AML-193 (cell line): ENCODE measurements at regions not wholly inside any gene's neighbourhood (a gene's known extent, or its start where the extent isn't known, plus 50 kb on each side); places are given as distances from the start of the nearest gene placed in this dataset.

Source experiments
- DNase-seq, 2 experiments: peaks; one replicate each; lab custom pipeline; 2025; lab: John Stamatoyannopoulos, UW

GRCh38 chr18:73787316-73787715 lies 360.3 kb downstream of the FBXO15 start:
- DNase-seq, result no peak

- DNase-seq, result no peak
Observed at GRCh38 chr18:73785300-73785699, 362.3 kb downstream of the FBXO15 start.

GRCh38 chr18:73784853-73785252 lies 362.8 kb downstream of the FBXO15 start:
- no peak for DNase-seq

DNA sequence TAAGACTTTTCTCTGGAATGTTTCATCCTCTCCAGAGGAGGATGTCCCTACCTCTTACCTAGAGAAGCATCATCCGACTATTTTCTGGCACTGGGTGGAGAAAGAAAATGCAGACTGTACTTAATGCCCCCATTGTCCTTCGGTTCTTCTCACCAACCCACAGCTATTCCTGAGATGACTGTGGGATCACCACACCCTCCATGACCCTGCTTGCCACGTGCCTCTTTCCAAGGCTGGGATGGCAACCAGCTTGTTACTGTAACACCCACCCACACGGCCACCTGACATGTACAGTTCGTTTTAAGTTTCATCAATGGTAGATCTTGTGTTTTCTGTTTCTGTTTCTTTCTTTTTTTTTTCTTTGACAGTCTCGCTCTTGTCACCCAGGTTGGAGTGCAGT lies 365.2 kb downstream of the FBXO15 start:
- DNase-seq, result no peak

- no peak for DNase-seq
Observed at GRCh38 chr18:73780218-73780617, 367.4 kb downstream of the FBXO15 start.

DNA sequence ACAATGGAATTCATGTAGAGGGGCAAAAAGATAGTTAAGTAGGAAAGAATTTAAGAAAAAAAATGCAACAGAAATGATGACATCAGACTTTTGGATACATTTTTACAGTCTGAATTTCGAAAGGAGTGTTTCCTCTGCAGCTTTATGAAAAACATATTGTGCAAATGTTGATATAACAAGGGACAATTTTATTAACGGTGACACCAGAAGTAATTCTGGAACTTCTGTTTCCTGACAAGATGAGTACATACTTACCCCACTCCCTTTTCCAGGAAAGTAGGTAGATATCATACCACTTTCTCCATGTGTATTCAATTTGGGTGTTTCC lies 369.6 kb downstream of the FBXO15 start:
- no peak for DNase-seq

DNA sequence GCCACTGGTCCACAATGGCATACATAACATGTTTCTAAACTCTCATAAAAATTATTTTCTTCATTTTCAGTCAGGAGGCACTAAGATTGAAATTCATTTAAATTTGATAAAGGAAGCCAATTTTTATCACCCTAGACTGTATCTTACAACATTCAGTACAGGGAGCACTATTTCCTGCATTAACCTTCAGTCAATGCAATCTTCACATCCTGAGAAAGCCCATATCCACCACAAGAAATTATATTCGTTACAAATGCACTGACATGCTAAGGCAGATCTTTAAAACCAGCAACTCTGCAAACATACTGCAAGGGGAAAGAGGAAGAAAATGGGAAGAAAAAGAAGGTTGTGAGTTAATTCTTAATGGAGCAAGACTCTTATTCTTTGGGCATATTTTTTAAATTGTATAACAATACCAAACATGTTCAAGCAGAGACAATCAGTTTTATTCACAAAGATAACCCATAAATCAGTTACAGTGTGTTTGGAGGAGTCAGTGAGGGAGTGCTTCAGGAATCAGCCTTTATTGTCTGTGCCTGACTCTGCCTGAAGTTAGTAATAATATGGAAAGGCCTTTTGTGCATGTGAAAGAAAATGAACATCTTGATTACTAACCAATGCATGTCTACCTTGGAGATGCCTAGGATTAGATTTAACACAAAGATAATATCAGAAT lies 370.1 kb downstream of the FBXO15 start:
- DNase-seq, result no peak

DNA sequence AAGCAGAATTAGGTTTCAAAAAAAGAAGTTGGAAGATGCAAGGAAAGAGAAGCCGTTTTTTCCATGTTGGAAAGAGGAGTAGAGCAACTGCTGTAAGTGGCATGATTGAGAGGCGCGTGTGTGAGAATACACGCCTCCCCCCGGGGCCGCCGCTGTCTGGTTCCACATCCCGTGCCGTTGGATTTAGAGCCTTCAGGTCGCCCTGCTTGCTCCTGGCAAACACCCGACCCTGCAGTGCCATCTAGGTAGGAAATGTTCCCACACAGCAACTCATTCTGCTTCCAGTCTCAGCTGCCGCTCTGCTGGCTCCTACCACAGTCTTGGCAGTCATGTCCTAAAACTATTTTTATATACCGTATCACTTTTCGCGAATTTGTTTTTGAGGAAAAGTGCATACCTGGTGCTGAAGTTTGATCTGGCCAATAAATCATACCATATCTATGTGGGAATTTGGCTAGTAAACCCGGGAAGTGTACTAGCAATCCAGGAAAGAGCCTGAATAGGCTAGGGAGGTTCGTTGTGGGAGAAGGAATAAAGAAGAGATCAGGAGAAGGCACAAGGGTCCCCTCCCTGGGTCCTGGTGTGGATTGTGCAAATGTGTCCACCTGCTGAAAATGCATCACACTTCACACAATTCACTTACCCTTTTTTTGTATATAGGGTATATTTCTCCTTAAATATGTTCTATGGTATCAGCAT lies 372.7 kb downstream of the FBXO15 start:
- DNase-seq, result no peak

GRCh38 chr18:73768043-73768442 lies 379.6 kb downstream of the FBXO15 start:
- no peak for DNase-seq

DNA sequence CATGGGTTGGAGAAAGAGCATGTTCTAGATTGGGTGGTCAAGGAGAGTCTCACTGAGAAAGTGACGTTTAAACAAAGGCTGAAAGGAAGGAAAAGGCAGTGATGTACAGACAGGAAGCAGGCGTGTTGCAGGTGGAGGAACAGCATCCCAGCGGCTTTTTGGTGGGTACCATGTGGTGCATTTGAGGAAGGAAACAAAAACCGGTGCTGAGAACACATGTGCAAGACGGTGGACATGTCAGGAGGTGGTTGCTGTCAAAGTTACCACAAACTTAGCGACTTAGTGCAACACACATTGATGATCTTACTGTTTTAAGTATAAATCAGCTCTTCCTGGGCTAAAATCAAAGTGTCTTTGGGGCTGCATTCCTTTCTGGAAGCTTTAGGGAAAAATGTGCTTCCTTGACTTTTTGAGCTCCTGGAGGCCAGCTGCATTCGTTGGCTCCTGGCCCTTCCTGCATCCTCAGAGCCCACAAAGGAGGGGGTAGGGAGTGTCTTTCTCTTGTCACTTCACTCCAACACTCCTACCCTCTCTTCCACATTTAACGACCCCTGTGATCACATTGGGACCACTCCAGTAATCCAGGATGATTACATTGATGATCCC lies 380.6 kb downstream of the FBXO15 start:
- no peak for DNase-seq

- no peak for DNase-seq
Observed at GRCh38 chr18:73758446-73758845, 389.2 kb downstream of the FBXO15 start.

GRCh38 chr18:73756256-73757091 lies 391.2 kb downstream of the FBXO15 start:
- no peak for DNase-seq

DNA sequence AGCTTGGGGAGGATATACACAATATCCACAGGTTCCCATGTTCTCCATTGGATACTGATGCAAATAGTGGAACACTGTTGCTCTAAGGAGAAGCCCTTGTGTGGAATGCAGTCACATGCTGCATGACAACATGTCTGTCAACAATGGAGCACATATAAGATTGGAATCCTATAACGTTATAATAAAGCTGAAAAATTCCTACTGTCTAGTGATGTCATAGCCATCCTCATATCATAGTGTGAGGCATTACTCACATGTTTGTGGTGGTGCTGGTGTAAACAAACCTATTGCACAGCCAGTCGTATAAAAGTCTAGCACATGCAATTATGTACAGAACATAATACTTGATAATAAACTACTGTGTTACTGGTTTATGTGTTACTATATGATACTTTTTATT lies 394.7 kb downstream of the FBXO15 start:
- no peak for DNase-seq

GRCh38 chr18:73752546-73752945 lies 395.1 kb downstream of the FBXO15 start:
- DNase-seq, result no peak

- DNase-seq, result no peak
Observed at GRCh38 chr18:73750052-73750451, 397.6 kb downstream of the FBXO15 start.

GRCh38 chr18:73749304-73749703 lies 398.3 kb downstream of the FBXO15 start:
- no peak for DNase-seq

DNA sequence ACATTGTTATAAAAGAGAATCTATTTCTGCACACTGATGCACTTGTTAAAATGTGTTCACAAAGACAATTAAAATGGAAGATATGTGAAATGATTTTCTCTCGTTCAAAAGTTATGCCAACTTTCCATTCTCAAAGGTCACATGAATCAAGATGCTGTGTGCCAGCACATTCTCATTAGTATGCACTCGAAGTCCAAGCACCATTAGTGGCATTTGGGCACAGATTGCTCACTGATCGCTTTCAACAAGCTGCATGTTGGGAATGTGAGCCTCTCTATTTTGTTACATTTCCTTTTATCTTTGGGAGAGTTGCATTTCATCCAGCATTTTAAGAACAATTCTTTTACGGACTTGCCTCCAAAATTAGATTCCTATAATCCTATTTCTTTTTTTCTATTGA lies 398.9 kb downstream of the FBXO15 start:
- DNase-seq, result no peak

DNA sequence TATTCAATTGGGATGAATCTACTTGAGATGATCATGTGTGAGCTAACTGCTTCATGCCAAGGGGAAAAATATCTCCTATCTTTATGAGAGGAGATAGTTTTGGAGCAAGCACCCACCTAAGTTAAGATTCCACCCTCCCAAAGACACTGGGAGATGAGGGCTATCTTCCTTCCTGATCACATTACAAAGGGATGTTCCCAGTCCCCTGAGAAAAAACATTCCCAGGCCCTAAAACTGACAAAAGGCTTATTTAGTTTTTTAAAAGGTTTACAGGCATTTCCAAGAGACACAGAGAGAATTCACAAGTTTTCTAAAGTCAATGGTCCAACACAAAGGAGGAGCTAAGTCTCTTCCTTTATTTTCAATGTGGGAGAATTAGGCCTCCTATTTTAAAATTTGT lies 401.5 kb downstream of the FBXO15 start:
- DNase-seq, result no peak

DNA sequence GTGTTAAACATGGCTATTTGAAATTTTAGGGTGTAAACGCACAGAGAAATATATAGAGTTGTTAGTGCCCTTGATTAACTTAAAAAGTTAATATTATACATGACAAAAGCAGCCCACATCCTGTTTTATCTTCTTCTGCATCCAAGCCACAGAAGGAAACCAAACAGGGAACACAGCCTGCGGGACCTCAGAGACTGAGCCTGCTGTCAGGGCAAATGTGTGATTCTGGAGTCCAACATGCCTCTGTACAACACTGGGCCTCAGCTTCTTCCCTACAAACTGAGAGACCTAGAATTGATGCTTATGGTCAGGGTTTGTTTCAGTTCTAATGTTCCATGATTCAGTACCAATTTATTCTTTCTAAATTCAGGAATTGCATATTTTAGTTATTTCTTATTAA lies 404.7 kb downstream of the FBXO15 start:
- no peak for DNase-seq

DNA sequence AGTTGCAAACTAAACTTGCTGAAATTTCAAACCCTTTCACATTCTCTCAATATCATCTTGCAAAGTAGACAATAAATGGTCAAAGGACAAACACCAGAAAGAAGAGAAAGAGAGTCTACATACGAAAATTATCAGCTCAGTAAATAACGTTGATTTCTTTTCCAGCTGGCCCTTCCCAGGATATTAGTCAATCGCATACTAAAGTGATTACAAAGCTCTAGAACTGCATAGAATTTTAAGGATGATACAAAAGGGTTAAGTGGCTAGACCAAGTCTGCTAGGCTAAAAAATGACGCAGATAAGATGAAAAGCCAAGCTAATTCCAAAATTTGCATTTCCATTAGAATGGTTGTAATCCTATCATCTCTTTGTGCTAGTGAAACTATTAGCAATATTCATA lies 405.7 kb downstream of the FBXO15 start:
- no peak for DNase-seq

- DNase-seq, result no peak
Observed at GRCh38 chr18:73739098-73739497, 408.5 kb downstream of the FBXO15 start.

DNA sequence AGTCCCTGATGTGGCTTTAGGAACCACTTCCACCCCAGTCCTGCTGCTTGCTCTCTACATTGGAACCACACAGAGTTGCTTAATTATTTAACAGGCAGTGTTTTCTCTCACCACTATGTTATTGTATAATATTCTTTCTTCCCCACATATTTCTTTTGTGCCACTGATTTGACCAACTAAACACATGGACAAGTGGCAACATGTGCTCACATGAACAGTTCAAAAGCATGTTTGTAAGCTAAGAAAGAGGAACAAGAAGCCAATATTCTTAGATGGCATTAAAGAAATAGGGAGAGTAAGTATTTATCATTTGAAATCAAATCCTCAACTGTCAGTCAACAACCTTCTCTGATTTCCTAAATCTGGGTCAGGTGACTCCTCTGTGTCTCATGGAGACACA lies 409.6 kb downstream of the FBXO15 start:
- DNase-seq, result no peak

GRCh38 chr18:73735836-73736235 lies 411.8 kb downstream of the FBXO15 start:
- DNase-seq, result no peak
